ENCODE measurements at regions not wholly inside any gene's neighbourhood (a gene's known extent, or its start where the extent isn't known, plus 50 kb on each side); places are given as distances from the start of the nearest gene placed in this dataset.

DNA sequence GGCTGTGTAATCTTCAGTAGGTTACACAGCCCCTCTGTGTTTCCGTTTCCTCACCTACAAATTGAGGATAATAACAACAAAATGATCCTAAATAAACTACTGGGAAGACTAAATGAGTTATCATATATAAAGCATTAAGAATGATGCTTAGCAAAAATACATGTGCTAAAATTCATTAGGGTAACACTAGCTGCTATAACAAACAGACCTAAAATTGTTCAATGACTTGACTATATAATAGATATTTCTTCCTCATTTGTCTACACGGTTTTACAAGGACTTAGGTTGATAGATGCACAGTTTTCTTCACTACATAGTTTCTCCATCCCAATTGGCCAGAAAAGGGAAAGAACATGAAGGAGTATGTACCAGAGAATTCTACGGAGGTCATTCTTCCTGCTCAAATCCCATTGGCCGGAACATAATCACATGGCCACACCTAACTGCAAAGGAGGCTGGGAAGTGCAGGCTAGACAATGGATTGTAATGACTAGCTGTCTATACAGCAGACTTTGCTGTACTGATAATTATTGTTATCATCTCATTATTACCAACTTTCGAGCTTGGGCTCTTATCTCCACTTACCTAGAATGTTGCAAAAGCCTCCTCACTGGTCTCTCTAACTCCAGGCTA is 223.5 kb upstream of the NUDT4 start:
- Mint-ChIP-seq H3K4me1 (no peaks in the 10 kb centered on the region), H3K4me3 (no peak overlapping the region), H3K27ac (no peak overlapping the region), H3K9me3 (peaks cover 17% of the 10 kb centered on the region), H3K27me3 (ENCODE audit: low read depth) (peaks cover 3% of the 10 kb centered on the region), H3K36me3 (ENCODE audit: low read depth) (peaks cover 3% of the 10 kb centered on the region)
- TF ChIP-seq, protein P1, sequence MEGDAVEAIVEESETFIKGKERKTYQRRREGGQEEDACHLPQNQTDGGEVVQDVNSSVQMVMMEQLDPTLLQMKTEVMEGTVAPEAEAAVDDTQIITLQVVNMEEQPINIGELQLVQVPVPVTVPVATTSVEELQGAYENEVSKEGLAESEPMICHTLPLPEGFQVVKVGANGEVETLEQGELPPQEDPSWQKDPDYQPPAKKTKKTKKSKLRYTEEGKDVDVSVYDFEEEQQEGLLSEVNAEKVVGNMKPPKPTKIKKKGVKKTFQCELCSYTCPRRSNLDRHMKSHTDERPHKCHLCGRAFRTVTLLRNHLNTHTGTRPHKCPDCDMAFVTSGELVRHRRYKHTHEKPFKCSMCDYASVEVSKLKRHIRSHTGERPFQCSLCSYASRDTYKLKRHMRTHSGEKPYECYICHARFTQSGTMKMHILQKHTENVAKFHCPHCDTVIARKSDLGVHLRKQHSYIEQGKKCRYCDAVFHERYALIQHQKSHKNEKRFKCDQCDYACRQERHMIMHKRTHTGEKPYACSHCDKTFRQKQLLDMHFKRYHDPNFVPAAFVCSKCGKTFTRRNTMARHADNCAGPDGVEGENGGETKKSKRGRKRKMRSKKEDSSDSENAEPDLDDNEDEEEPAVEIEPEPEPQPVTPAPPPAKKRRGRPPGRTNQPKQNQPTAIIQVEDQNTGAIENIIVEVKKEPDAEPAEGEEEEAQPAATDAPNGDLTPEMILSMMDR (IDR thresholded peaks at IDR 0.05; ENCODE audit: unreplicated experiment in 3 of 3): no peak

DNA sequence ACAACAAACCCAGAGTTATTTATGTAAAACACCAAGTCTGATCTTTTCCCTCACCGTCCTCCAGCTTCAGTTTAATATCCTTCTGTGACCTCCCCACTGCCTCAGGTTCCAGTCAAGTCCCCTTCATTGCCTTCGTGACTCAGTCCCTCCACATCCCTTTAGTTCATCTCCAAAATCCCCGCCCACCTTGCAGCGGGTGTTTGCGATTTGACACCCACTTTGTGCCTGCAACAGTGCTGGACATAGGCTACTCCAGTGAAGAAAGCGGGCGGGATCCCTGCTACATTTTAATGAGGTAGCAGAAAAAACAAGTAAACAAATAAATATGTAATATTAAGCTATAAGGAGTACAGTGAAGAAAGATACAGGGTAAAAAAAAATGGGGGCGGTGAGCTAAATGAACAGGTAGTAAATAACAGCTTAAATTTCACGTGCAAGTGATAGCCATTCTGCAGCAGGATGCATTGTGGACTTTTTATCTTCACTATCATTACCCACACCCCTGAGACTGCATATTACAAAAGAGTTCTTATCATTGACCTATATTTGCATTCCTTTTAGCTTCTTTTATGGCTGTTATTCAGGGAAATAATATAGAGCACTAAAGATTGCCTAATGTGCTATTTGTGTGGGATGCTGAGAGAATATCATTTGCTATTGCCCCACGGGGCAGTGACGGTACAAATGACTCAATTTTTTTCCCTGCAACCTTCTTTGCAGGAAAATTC is 222.8 kb upstream of the NUDT4 start:
- peaks cover 3% of the 10 kb centered on the region for H3K36me3 Mint-ChIP-seq (ENCODE audit: low read depth)
- peaks cover 3% of the 10 kb centered on the region for H3K27me3 Mint-ChIP-seq (ENCODE audit: low read depth)
- TF ChIP-seq, protein P1 (IDR thresholded peaks at IDR 0.05; ENCODE audit: unreplicated experiment in 3 of 3): no peak
- H3K9me3 Mint-ChIP-seq: peaks cover 17% of the 10 kb centered on the region
- H3K4me1 Mint-ChIP-seq: no peaks in the 10 kb centered on the region
- H3K4me3 Mint-ChIP-seq: no peak overlapping the region
- no peak overlapping the region for H3K27ac Mint-ChIP-seq

DNA sequence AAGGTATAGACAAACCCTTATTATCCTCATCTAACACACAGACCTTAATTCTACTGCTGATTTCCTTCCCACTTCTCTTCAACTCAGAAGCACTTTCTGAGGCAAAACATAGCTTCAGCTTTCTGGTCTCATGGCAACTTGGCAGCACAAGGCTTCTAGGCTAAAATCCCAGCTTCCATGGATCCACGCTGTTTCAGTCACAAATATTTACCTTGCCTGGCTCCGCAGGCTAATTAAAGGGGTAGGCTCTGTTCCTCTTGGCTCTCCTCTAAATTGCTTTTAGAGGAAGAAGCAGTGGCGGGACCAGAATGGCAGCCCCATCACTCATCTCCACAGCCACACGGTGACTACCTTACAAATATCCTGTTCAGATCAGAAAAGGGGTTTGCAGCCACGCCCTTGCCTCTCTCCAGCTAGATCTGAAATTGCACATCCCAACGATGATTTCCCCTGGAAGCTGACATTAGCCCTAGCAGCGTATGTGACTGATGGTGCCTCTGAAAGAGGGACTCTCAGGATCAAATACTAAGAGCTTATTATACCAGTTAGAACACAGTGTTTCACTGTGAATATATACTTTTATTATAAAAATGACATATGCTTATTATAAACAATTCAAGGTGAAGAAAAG is 221.5 kb upstream of the NUDT4 start:
- peak overlapping the region in 1 of 3 experiments; percentile 37 for H3K27ac Mint-ChIP-seq
- no peak overlapping the region for H3K4me3 Mint-ChIP-seq
- peaks cover 3% of the 10 kb centered on the region for H3K36me3 Mint-ChIP-seq (ENCODE audit: low read depth)
- peaks cover 3% of the 10 kb centered on the region for H3K27me3 Mint-ChIP-seq (ENCODE audit: low read depth)
- no peaks in the 10 kb centered on the region for H3K4me1 Mint-ChIP-seq
- TF ChIP-seq, protein P1 (IDR thresholded peaks at IDR 0.05; ENCODE audit: unreplicated experiment in 3 of 3): no peak
- H3K9me3 Mint-ChIP-seq: peaks cover 23% of the 10 kb centered on the region

DNA sequence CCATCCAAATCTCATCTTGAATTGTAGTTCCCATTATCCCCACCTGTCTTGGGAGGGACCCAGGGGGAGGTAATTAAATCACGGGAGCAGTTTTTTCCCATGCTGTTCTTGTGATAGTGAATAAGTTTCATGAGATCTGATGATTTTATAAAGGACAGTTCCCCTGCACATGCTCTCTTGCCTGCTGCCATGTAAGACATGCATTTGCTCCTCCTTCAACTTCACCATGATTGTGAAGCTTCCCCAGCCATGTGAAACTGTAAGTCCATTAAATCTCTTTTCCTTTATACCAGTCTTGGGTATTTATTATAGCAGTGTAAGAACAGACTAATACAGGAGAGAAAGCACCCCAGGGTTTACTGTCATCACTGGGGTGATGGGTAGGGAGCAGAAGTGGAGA is 220.4 kb upstream of the NUDT4 start:
- Mint-ChIP-seq H3K27me3 (ENCODE audit: low read depth) (peaks cover 3% of the 10 kb centered on the region), H3K9me3 (peaks cover 24% of the 10 kb centered on the region), H3K27ac (no peak overlapping the region), H3K36me3 (ENCODE audit: low read depth) (peaks cover 3% of the 10 kb centered on the region), H3K4me3 (no peak overlapping the region), H3K4me1 (no peaks in the 10 kb centered on the region)
- TF ChIP-seq, protein P1 (IDR thresholded peaks at IDR 0.05; ENCODE audit: unreplicated experiment in 3 of 3): no peak

DNA sequence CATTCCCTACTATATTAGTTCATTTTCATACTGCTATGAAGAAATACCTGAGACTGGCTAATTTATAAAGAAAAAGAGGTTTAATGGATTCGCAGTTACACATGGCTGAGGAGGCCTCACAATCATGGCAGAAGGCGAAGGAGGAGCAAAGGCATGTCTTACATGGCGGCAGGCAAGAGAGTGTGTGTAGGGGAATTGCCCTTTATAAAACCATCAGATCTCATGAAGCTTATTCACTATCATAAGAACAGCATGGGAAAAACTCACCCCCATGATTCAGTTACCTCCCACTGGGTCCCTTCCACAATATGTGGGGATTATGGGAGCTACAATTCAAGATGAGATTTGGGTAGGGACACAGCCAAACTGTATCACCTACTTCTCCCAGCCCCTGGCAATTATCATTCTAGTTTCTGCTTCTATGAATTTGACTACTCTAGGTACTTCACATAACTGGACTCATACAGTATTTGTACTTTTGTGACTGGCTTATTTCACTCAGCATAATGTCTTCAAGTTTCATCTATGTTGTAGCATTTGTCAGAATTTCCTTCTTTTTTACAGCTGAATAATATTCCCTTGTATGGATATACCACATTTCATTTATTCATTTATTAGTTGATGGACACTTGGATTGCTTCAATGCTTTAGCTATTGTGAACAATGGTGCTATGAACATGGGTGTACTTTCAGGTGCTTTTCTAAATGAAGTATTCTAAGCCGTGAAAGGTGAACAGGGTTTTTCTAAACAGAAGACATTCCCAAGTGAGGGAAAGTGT is 219.5 kb upstream of the NUDT4 start:
- TF ChIP-seq, protein P1 (IDR thresholded peaks at IDR 0.05; ENCODE audit: unreplicated experiment in 3 of 3): no peak
- peaks cover 26% of the 10 kb centered on the region for H3K9me3 Mint-ChIP-seq
- no peak overlapping the region for H3K4me3 Mint-ChIP-seq
- no peaks in the 10 kb centered on the region for H3K4me1 Mint-ChIP-seq
- no peaks in the 10 kb centered on the region for H3K27me3 Mint-ChIP-seq (ENCODE audit: low read depth)
- H3K36me3 Mint-ChIP-seq (ENCODE audit: low read depth): peaks cover 3% of the 10 kb centered on the region
- no peak overlapping the region for H3K27ac Mint-ChIP-seq

All from nephron (organoid).